ENCODE measurements at regions not wholly inside any gene's neighbourhood (a gene's known extent, or its start where the extent isn't known, plus 50 kb on each side); places are given as distances from the start of the nearest gene placed in this dataset.
"Not testable (repeated sequence)": the region's sequence is repeated elsewhere in the genome, so short reads cannot be mapped to it uniquely, and the experiment has no call there.

DNA sequence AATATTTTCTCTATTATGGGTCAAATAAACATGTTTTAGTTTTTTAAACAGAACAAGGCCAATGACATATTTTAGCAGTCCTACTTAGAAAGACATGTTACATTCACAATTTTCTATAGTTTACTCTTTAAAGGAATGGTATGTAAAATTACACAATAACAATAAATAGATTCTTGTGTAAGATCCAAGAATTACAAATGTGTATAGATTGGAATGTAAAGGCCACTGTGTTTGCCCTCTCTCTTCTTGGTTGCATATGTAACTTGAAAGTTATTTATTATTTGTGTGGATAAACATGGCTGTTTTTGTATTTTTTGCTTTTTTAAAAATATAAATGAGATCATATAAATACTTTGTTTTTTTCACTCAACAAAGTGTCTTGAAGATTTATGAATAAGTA, 979.3 kb upstream of the CELF2 start:
- no peak for DNase-seq

GRCh38 chr10:10039595-10039994, 978.1 kb upstream of the CELF2 start:
- no peak for DNase-seq

DNA sequence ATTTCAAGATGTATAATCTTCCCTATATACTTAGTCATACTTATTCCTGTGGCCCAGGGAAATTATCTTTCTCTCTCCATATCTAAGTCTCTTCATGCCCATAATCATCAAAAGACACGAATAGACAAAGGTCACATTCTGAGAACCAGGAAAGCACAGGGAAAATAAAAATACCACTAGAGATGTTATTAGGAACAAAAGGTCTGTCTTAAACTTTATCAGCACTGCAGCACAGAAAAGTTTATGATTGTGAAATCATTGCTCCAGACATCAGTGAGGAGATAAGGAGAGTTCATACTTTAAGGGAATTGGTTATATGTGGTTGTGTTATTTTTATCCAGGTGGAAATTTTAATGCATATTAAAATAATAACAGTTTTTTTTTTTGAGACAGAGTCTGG, 974.6 kb upstream of the CELF2 start:
- no peak for DNase-seq

DNA sequence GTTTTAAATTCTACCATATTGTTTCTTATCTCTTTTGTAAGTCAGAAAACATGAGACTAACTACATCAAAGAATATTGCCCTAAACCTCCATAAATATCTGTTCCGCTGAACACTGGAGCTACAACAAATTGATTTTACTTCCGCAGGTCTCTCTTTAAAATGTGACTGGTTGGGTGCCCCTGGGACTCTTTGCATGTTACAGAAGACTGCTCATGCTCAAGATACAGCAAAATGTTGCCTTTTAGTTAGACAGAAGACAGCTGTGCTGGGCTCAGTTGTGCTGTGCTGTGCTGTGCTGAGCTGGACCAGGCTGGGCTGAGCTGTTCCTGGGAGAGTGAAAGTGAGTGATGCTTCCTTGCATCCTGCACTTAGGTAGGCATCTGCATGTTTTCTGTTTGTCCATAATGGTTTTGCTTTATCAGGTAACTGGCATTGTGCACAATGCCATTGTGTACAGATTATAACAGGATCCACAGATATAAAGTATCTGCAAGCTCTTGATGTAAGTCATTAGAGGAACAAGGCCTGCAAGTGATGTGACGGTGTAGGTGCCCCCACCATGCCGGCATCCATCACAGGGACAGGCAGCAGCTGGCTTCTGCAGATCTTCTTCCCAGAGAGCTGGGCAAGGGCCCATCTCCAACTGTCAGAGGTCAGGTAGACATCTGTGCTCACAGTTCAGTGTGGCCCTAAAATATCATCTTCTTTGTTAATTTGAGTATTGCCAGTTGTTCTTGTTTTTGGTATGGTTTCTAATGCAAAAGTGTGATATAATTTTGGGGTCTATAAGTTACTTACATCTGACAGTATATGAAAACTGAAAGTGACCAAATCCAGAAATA, 972.5 kb upstream of the CELF2 start:
- no peak for DNase-seq

GRCh38 chr10:10045765-10046028, 972.0 kb upstream of the CELF2 start:
- DNase-seq = no peak

DNA sequence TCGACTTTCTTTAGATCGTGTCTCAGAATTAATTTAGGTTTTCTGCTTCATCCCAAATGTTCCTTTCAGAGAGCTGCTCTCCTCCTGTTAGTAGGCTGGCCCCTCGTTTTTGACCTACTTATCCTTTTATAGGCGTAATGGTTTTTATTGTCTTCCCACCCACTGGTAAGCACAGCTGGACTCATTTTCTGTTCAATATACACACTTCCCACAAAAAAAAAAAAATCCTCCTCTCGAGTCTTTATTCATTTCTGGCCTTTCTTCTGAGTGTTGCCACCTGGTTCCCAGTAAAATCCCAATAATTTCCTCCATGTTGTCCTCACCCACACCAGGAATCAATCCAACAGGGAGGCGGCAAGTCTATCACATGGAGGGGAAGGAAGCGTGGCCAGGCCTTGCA, 970.2 kb upstream of the CELF2 start:
- DNase-seq = no peak

DNA sequence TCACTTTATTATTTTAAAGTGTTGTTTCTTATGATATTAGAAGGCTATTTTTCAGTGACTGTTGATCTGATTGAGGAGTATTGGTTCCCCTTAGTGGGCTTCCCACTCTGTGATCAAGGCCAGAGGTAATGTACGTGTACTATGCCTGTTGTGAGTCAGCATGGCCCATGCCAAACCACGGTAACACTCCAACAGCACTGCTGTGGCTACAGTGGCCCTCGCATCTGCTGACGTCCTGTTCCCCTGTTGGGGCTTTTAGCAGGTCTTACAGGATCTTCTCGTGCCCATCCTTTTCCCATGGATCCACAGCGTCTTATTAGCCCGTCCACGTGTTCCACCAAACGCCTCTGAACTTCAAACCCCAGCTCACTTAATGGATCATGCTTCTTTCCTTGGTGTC, 964.6 kb upstream of the CELF2 start:
- DNase-seq = no peak

GRCh38 chr10:10054466-10054865, 963.2 kb upstream of the CELF2 start:
- no peak for DNase-seq

GRCh38 chr10:10055656-10056442, 961.8 kb upstream of the CELF2 start:
- DNase-seq = no peak

GRCh38 chr10:10056961-10057360, 960.7 kb upstream of the CELF2 start:
- DNase-seq = no peak

DNA sequence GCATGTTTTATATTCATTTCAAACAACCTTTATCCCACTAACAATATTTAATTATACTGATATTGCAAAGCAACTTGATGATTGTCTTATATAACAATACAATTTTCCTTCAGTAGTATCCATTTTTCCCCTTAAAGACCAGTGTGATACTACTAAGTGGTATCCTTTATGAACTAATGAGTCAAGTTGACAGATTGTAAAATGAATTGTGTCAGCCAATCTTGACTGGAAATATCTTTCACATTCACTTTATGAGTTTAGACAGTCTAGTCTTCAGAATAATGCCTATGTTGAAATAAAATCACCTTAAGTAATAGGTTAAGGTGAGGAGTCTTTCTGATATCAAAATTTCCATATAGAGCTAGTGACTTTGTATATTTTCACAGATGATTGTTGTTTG, 950.0 kb upstream of the CELF2 start:
- no peak for DNase-seq

DNA sequence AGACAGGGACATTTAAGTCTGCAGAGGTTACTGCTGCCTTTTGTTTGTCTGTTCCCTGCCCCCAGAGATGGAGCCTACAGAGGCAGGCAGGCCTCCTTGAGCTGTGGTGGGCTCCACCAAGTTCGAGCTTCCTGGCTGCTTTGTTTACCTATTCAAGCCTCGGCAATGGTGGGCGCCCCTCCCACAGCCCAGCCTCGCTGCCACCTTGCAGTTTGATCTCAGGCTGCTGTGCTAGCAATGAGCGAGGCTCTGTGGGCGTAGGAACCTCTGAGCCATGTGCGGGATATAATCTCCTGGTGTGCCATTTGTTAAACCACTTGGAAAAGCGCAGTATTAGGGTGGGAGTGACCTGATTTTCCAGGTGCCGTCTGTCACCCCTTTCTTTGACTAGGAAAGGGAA, 942.8 kb upstream of the CELF2 start:
- not testable (repeated sequence) for DNase-seq

DNA sequence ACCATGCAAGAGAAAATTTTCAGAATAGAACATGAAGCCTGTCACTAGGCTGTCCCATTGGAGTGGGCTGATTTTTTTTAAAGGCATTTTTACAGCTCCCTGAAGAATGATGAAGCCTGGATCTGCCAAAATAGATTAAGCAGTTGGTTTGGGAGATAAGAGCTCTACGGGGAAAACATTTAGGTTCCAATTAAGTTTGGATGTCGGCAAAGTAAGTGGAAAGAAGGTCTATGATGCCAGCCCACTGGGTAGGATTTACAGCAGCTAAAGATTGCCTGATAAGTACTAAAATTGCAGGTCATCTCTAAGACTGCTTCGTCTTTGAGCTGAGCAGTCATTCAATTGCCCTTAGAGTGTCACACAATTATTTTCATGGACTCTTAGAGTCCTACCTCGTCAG, 939.2 kb upstream of the CELF2 start:
- DNase-seq = no peak

GRCh38 chr10:10092581-10092980, 925.1 kb upstream of the CELF2 start:
- no peak for DNase-seq

DNA sequence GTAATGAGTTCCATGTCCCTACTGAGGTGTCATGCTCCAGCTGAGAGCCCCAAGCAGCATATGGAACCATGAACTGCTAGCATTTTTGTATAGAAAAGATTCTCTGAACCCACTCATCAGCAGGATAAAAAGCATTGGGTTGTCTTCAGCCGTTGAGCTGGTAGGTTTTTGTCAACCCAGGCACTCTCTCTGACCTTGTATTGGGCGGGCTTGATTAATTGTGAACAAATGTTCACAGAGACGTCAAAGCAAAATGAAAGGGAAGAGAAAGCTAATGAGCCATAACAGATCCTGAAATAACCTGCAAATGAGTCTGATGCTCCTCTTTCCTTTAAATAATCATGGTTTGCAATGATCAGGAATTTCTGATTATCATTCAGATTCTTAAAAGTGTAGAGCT, 924.7 kb upstream of the CELF2 start:
- DNase-seq = no peak

DNA sequence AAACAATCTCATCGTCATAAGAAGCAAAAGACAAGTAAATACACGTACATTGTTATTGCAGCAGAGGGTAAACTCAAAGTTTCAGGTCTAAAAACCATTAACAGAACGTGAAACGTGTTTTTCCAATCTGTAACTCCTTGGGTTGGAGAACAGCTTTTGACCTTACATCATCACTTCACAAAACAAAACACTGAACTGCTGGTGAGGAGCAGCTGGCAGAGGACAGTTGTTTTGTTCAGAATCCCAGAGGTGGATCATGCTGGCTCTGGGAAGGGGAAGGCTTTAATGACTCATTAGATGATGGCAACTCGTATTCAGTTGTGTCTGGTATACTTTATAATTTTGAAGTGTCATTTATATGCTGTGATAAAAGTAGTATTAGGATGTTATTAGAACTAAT, 923.0 kb upstream of the CELF2 start:
- no peak for DNase-seq

DNA sequence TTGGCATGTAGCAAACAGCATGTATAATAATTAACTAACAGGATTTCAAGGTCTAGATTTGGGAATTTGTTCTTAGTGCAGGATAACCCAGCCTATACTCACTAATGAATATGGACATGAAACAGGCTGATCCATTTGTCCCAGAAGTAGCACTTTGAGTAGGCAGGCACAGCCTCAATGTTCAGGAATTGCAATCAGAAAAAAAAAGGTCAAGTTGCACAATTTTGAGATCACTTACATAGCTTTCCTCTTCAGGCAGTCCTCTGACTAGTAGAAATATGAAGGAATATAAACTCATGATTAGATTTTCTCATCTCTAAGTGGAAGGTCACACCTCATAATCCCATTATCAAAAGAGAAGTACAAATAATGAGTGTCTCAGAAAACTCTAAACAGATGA, 921.4 kb upstream of the CELF2 start:
- no peak for DNase-seq

GRCh38 chr10:10096898-10097297, 920.8 kb upstream of the CELF2 start:
- DNase-seq = no peak

DNA sequence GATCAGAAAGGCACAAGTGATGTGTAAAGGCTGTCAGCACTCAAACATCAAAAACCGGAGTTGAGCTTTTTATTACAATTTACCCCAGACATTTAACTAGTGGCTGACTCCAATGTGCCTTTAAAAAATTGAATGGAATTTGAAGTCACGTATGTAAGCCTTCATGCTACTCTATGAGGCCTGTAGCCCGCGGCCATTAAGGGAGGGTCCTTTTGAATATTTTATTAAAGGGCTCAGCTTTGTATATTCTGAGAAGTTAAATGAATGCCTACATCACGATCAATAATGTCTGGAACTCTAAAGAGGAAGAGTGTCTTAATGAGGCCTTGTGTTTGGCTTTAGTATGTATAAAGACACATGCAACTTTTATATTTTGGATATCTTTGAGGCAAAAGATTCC, 916.6 kb upstream of the CELF2 start:
- DNase-seq = no peak

DNA sequence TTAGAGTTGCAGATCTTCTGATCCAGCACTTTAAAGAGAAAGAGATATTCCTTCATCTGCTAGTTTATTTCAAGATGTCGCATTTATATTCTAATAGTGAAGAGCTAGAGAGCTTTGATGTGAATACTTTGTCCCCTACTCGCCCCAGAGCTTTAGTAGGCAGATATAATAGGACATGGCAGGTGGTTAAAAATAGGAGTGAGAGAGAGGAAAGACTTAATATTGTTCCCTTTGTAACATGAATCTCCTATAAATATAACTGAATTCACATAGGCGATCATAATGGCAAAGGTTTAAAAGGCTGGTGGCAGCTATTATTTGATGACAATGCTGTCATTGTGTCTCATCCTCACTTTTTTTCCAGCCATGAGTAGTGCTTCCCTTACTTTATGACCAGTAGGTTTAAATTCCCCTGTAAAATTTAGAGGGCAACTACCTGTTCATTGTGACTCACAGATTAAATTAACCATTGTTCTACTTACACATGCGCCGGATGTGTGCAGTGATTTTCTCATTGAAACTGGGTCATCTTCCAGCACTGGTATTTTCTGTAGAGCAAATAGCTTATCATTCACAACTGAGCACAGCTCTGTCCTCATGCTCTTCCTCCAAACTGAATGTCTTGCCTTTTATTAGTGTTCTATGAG, 906.7 kb upstream of the CELF2 start:
- DNase-seq = no peak

GRCh38 chr10:10118131-10118530, 899.5 kb upstream of the CELF2 start:
- no peak for DNase-seq

GRCh38 chr10:10120671-10121070, 897.0 kb upstream of the CELF2 start:
- no peak for DNase-seq

DNA sequence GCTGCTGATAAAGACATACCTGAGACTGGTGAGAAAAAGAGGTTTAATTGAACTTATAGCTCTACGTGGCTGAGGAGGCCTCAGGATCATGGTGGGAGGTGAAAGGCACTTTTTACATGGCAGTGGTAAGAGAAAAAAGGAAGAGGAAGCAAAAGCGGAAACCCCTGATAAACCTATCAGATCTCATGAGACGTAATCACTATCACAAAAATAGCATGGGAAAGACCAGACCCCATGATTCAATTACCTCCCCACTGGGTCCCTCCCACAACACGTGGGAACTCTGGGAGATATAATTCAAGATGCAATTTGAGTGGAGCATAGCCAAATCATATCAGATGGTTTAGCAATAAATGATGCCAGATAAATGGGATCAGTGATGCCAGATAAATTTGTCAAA, 892.0 kb upstream of the CELF2 start:
- DNase-seq = no peak

DNA sequence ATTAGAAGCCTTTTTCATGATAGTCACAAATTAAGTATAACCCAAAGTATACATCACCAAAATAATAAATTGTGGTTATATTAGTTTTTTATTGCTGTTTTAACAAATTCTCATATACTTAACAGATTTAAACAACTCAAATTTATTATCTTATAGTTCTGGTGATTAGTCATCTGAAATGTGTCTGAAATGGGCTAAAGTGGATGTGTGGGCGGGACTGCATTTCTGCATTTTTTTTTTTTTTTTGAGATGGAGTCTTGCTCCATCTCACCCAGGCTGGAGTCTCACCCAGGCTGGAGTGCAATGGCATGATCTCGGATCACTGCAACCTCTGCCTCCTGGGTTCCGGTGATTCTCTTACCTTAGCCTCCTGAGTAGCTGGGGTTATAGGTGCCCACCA, 891.5 kb upstream of the CELF2 start:
- DNase-seq = no peak

Data from SIG-M5 (cell line).